CD14-positive monocyte (primary cell): ENCODE measurements at regions not wholly inside any gene's neighbourhood (a gene's known extent, or its start where the extent isn't known, plus 50 kb on each side); places are given as distances from the start of the nearest gene placed in this dataset.

ENCODE experiments used
- DNase-seq, 3 donors: peaks; one replicate each; pipeline ENCODE4 v3.0.0-alpha.2; 2011 to 2022
- H2AFZ ChIP-seq: 2 replicates; pipeline ENCODE4 v1.6.0; 2012; ENCODE audit warnings: mild to moderate bottlenecking, low read depth, low read length, inconsistent platforms; ENCODE audit not compliant: insufficient read depth, poor library complexity, severe bottlenecking
- H3K27ac ChIP-seq, 2 donors: 1 replicate in 1 of 2; 2 replicates in 1 of 2; pipeline ENCODE4 v1.5.1; 2012 to 2013; ENCODE audit warnings: low read length in 2 of 2, control low read depth in 1 of 2, inconsistent platforms in 1 of 2, low read depth in 1 of 2, mild to moderate bottlenecking in 1 of 2
- H3K27me3 ChIP-seq, 2 donors: one replicate each; pipeline versions ENCODE4 v1.6.0 to v1.6.1; 2011 to 2013; ENCODE audit warnings: low read length in 2 of 2; ENCODE audit not compliant: control insufficient read depth in 2 of 2, insufficient read depth in 2 of 2
- H3K36me3 ChIP-seq, 2 donors: replicated peaks in 1 of 2; 1 replicate in 1 of 2; 2 replicates in 1 of 2; pipeline versions ENCODE4 v1.5.1 to v1.6.1; 2012 to 2013; ENCODE audit warnings: low read length in 2 of 2, control low read depth in 1 of 2, inconsistent platforms in 1 of 2, mild to moderate bottlenecking in 1 of 2; ENCODE audit not compliant: insufficient read depth in 2 of 2, control insufficient read depth in 1 of 2
- H3K4me1 ChIP-seq, 2 donors: 1 replicate in 1 of 2; 2 replicates in 1 of 2; pipeline versions ENCODE4 v1.5.1 to v1.6.1; 2012 to 2013; ENCODE audit warnings: low read length in 2 of 2, control low read depth in 1 of 2, inconsistent platforms in 1 of 2, mild to moderate bottlenecking in 1 of 2, moderate library complexity in 1 of 2; ENCODE audit not compliant: insufficient read depth in 2 of 2, control insufficient read depth in 1 of 2
- H3K4me2 ChIP-seq: replicated peaks from 2 replicates; pipeline ENCODE3; 2012; ENCODE audit warnings: low read length, moderate library complexity, mild to moderate bottlenecking; ENCODE audit not compliant: poor library complexity, severe bottlenecking; ENCODE audit errors: extremely low read depth
- H3K4me3 ChIP-seq, 3 experiments: fragments of 200-600 bp in 1 of 3; sonication (generic) in 1 of 3; replicated peaks in 1 of 3; 1 replicate in 2 of 3; 2 replicates in 1 of 3; pipeline ENCODE4 v1.5.1; 2011 to 2013; ENCODE audit warnings: low read length in 3 of 3, mild to moderate bottlenecking in 3 of 3, control low read depth in 2 of 3, low read depth in 2 of 3, inconsistent platforms in 1 of 3, moderate library complexity in 1 of 3
- H3K79me2 ChIP-seq: 2 replicates; pipeline ENCODE4 v1.6.0; 2012; ENCODE audit warnings: mild to moderate bottlenecking, control low read depth, inconsistent platforms, low read length, moderate library complexity; ENCODE audit not compliant: insufficient read depth
- H3K9ac ChIP-seq: 2 replicates; pipeline ENCODE4 v1.6.0; 2017; ENCODE audit warnings: low read length, mild to moderate bottlenecking; ENCODE audit not compliant: insufficient read depth, poor library complexity, severe bottlenecking
- H3K9me3 ChIP-seq, 2 donors: replicated peaks in 1 of 2; 1 replicate in 1 of 2; 2 replicates in 1 of 2; pipeline versions ENCODE4 v1.5.1 to v1.6.1; 2012 to 2013; ENCODE audit warnings: low read length in 2 of 2, control low read depth in 1 of 2; ENCODE audit not compliant: control insufficient read depth in 1 of 2, insufficient read depth in 1 of 2
- H4K20me1 ChIP-seq: 2 replicates; pipeline ENCODE4 v1.6.0; 2012; ENCODE audit warnings: mild to moderate bottlenecking, low read length, control low read depth, moderate library complexity; ENCODE audit not compliant: insufficient read depth
- H3K27ac Mint-ChIP-seq, 7 donors: one replicate each; pipeline ENCODE4 v1.8.0; 2020; ENCODE audit warnings: mild to moderate bottlenecking in 7 of 7, mixed read lengths in 7 of 7, moderate library complexity in 6 of 7, inconsistent platforms in 2 of 7
- H3K27me3 Mint-ChIP-seq, 3 donors: one replicate each; pipeline ENCODE4 v1.8.0; 2021 to 2022; ENCODE audit warnings: low read depth in 3 of 3, mild to moderate bottlenecking in 3 of 3, mixed read lengths in 3 of 3, moderate library complexity in 3 of 3, inconsistent platforms in 1 of 3
- H3K36me3 Mint-ChIP-seq, 2 donors: one replicate each; pipeline ENCODE4 v1.8.0; 2020; ENCODE audit warnings: mixed read lengths in 2 of 2, inconsistent platforms in 1 of 2, mild to moderate bottlenecking in 1 of 2
- H3K4me1 Mint-ChIP-seq: one replicate; pipeline ENCODE4 v1.8.0; 2020; ENCODE audit warnings: mild to moderate bottlenecking, mixed read lengths
- H3K4me3 Mint-ChIP-seq, 2 donors: one replicate each; pipeline ENCODE4 v1.8.0; 2020; ENCODE audit warnings: mild to moderate bottlenecking in 2 of 2, mixed read lengths in 2 of 2, moderate library complexity in 1 of 2
- H3K9me3 Mint-ChIP-seq, 7 donors: one replicate each; pipeline ENCODE4 v1.8.0; 2020 to 2022; ENCODE audit warnings: mixed read lengths in 7 of 7, mild to moderate bottlenecking in 6 of 7, moderate library complexity in 6 of 7, inconsistent platforms in 2 of 7
- CTCF ChIP-seq: fragments of 200-600 bp; IDR thresholded peaks from one replicate; pipeline ENCODE4 v1.8.0; 2022; ENCODE audit warnings: antibody characterized with exemption, mild to moderate bottlenecking
- WGBS: methylation state at CpG from one replicate; pipeline ENCODE4 v1.1.5; 2013; ENCODE audit warnings: missing lambda C conversion rate; ENCODE audit not compliant: insufficient coverage; 5-methylcytosine and 5-hydroxymethylcytosine counted together
- intact Hi-C, 2 donors: fragments of 100-400 bp; cut with micrococcal nuclease; formaldehyde crosslinking; loops; one replicate each; pipeline versions ENCODE4 v1.15.0 to v1.15.1; 2023

GRCh38 chr2:82591718-82592117, 1867.4 kb downstream of the SUCLG1 start:
- Mint-ChIP-seq H3K4me3 (no peak overlapping the region), H3K36me3 (no peaks in the 10 kb centered on the region), H3K4me1 (no peaks in the 10 kb centered on the region), H3K27me3 (no peaks in the 10 kb centered on the region), H3K27ac (no peak overlapping the region), H3K9me3 (peaks cover 0 to 9% (median 2%) of the 10 kb centered on the region in 7 donors)
- intact Hi-C loops: no loop called here
- H3K27me3 ChIP-seq: no peaks in the 10 kb centered on the region
- 69% methylated on average over 2 of the region's 3 CpGs for WGBS
- H3K27ac ChIP-seq: no peak overlapping the region
- no peak overlapping the region for H3K9ac ChIP-seq
- H3K36me3 ChIP-seq: no peaks in the 10 kb centered on the region
- no peak overlapping the region for H2AFZ ChIP-seq
- H3K79me2 ChIP-seq: no peaks in the 10 kb centered on the region
- H3K4me3 ChIP-seq: no peak overlapping the region
- DNase-seq: no peak
- H3K9me3 ChIP-seq: no peaks in the 10 kb centered on the region
- H3K4me2 ChIP-seq: no peak overlapping the region
- no peaks in the 10 kb centered on the region for H4K20me1 ChIP-seq
- H3K4me1 ChIP-seq: no peaks in the 10 kb centered on the region
- no peak for TF ChIP-seq CTCF

- no peaks in the 10 kb centered on the region for H3K79me2 ChIP-seq
- H3K4me3 ChIP-seq: no peak overlapping the region
- no peak for DNase-seq
- no peak overlapping the region for H2AFZ ChIP-seq
- no peak overlapping the region for H3K9ac ChIP-seq
- Mint-ChIP-seq H3K9me3 (peaks cover 0 to 11% (median 5%) of the 10 kb centered on the region in 7 donors), H3K36me3 (no peaks in the 10 kb centered on the region), H3K4me1 (no peaks in the 10 kb centered on the region), H3K27ac (no peak overlapping the region), H3K27me3 (no peaks in the 10 kb centered on the region), H3K4me3 (no peak overlapping the region)
- intact Hi-C loops: no loop called here
- no peaks in the 10 kb centered on the region for H3K27me3 ChIP-seq
- peaks cover 5 to 8% of the 10 kb centered on the region in 2 donors for H3K9me3 ChIP-seq
- no peaks in the 10 kb centered on the region for H3K36me3 ChIP-seq
- no peaks in the 10 kb centered on the region for H4K20me1 ChIP-seq
- H3K4me1 ChIP-seq: no peaks in the 10 kb centered on the region
- H3K27ac ChIP-seq: no peak overlapping the region
- no peak overlapping the region for H3K4me2 ChIP-seq
- no peak for TF ChIP-seq CTCF
Measured at GRCh38 chr2:82576656-82577055, 1882.4 kb downstream of the SUCLG1 start.
